Skeletal muscle satellite cell (primary cell): ENCODE measurements at regions not wholly inside any gene's neighbourhood (a gene's known extent, or its start where the extent isn't known, plus 50 kb on each side); places are given as distances from the start of the nearest gene placed in this dataset. TPM values are rescaled to one million over a fixed set of nuclear protein-coding genes. Genes with fewer than 3 reads are reported as not detected.
A peak's percentile ranks its signal among the peaks of the same experiment; 100 is the strongest.
"Not testable (repeated sequence)": the region's sequence is repeated elsewhere in the genome, so short reads cannot be mapped to it uniquely, and the experiment has no call there.

Experiments
- H3K27me3 ChIP-seq: 2 replicates; pipeline ENCODE4 v1.7.0; 2013; ENCODE audit warnings: low read length; ENCODE audit not compliant: control insufficient read depth, insufficient read depth
- H3K36me3 ChIP-seq: 2 replicates; pipeline ENCODE4 v1.7.0; 2013; ENCODE audit warnings: mild to moderate bottlenecking, control low read depth, low read length; ENCODE audit not compliant: insufficient read depth
- H3K4me1 ChIP-seq: 2 replicates; pipeline ENCODE4 v1.7.0; 2013; ENCODE audit warnings: low read length; ENCODE audit not compliant: control insufficient read depth, insufficient read depth
- H3K4me2 ChIP-seq: 2 replicates; pipeline ENCODE4 v1.7.0; 2013; ENCODE audit warnings: mild to moderate bottlenecking, low read length
- H3K4me3 ChIP-seq: 2 replicates; pipeline ENCODE4 v1.7.0; 2013; ENCODE audit warnings: low read length
- H3K9ac ChIP-seq: 2 replicates; pipeline ENCODE4 v1.7.0; 2013; ENCODE audit warnings: mild to moderate bottlenecking, low read depth, low read length, moderate library complexity
- H3K9me3 ChIP-seq: replicated peaks from 2 replicates; pipeline ENCODE4 v1.7.0; 2013; ENCODE audit warnings: mild to moderate bottlenecking, control low read depth, low read length
- small RNA-seq: library from RNA; depleted of rRNA; stranded (forward); fragments of <200 nt; gene quantifications from one replicate; pipeline ENCODE3, GENCODE V24; 2012

DNA sequence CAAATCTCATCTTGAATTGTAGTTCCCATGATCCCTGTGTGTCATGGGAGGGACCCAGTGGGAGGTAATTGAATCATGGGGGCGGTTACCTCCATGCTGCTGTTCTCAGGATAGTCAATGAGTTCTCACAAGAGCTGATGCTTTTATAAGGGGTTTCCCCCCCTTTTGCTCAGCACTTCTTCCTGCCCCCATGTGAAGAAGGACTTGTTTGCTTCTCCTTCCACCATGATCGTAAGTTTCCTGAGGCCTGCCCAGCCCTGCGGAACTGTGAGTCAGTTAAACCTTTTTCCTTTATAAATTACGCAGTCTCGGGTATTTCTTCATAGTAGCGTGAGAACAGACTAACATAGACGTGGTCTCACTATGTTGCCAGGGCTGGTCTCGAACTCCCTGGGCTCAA, 56.1 kb upstream of the EIF5 start:
- H3K36me3 ChIP-seq = no peaks in the 10 kb centered on the region
- H3K9me3 ChIP-seq = peaks cover 3% of the 10 kb centered on the region
- no peaks in the 10 kb centered on the region for H3K4me1 ChIP-seq
- H3K27me3 ChIP-seq = peaks cover 83% of the 10 kb centered on the region
- H3K4me3 ChIP-seq = no peak overlapping the region
- no peak overlapping the region for H3K9ac ChIP-seq
- H3K4me2 ChIP-seq = no peak overlapping the region

DNA sequence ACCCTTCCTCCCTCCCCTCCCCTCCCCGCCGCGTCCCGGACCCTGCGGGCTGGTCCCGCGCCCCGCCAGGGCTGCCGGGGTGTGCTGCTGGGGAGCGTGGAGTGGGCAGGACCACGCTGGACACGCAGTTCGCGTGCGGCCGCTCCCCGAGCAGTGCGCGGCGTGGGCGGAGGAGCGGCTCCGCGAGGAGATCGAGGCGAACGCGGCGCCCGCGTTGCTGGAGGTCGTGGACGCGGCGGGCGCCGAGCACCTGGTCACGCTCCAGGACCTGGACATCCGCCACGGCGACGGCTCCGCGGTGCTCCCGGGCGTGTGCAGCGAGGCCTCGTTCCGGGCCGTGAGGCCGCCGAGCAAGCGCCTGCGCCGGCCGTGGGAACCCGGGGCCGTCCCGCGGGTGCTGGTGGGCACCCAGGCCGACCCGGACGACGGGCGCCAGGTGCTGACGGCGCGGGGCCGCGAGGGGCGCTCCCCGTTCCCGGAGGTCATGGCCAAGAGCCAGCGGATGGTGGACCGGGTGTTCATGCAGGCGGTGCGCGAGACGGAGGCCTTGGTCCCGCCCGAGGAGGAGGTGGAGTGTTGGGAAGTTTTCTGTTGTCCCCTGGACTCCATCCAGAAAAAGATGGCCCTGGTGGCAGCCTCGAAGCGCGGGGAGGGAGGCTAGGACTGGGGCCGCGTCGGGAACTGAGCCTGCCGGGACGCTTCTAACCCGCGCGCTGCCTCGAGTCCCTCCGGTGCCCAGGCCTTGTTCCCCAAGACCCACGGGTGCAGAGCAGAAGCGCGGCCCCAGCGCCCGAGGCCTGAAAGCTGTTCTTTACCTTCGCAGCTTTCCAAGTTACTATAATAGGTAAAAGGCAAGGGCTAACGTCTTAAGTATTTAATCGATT, 54.7 kb upstream of the EIF5 start:
- Histone ChIP-seq H3K36me3 (no peaks in the 10 kb centered on the region), H3K9me3 (peaks cover 1% of the 10 kb centered on the region), H3K4me2 (peak overlapping the region; percentile 54), H3K9ac (no peak overlapping the region), H3K4me1 (no peaks in the 10 kb centered on the region), H3K4me3 (no peak overlapping the region), H3K27me3 (peaks cover 83% of the 10 kb centered on the region)

DNA sequence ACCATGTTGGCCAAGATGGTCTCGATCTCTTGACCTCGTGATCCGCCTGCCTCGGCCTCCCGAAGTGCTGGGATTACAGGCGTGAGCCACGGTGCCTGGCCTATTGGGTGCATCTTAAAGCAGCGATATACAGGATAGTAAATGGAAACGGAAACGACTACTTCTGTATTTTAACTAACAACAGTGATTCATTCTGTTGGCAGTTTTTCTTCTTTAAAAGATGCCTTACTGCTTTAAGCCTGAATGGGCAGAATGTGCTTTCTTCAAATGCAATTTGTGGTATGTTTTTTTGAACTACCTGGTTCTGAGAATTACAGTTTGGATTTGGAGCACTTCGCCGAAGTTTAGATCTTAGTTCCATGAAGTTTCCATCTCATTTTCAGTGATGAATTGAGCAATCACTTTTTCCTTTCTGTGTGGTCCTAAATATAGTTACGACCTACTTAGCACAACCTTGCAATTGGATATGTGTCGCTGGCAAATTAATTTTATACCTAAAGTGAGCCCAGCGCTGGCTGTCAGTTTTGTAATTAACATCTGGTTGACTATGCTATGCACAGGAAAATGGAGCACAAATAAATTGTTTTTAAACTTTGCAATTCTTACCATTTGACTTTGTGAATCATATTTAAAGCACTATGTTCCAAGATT, 53.6 kb upstream of the EIF5 start:
- no peak overlapping the region for H3K9ac ChIP-seq
- H3K36me3 ChIP-seq = no peaks in the 10 kb centered on the region
- H3K27me3 ChIP-seq = peaks cover 82% of the 10 kb centered on the region
- H3K4me3 ChIP-seq = no peak overlapping the region
- no peak overlapping the region for H3K4me2 ChIP-seq
- no peaks in the 10 kb centered on the region for H3K9me3 ChIP-seq
- H3K4me1 ChIP-seq = no peaks in the 10 kb centered on the region

DNA sequence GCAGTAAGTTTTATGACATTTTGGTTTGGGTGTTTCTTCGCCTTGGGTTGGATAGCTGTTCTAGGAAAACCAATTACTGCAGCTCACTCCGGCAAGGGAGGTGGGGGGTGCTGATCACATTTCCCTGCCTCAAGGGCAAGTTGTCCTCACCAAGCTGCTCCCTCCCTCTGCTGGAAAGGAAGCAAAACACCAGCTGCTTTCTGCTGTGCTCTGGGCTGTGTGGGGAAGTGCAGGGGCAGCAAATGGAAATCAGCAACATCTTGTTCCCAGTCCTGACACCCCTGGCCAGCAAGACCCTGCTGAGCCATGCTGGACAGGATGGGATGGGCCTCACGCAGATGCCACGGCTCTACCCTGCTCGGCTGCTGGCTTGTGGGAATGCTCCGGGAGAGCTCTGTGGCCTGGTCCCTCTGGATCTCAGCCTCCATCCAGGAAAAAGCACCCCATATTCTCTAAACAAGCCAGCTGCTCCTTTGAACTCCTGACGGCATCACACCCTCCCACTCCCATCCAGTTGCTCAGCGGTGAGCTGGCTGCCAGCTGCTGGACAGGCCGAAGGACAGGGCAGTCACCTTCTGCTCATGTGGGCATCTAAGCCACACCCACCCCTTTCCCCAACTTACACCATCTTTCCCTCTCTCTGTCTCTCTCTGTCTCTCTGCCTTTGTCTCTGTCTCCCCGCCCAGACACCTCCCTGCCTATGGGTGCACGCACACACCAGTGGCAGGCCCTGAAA, 52.4 kb upstream of the EIF5 start:
- Histone ChIP-seq H3K27me3 (peaks cover 75% of the 10 kb centered on the region), H3K9ac (no peak overlapping the region), H3K9me3 (no peaks in the 10 kb centered on the region), H3K4me2 (no peak overlapping the region), H3K4me3 (no peak overlapping the region), H3K36me3 (no peaks in the 10 kb centered on the region), H3K4me1 (no peaks in the 10 kb centered on the region)

DNA sequence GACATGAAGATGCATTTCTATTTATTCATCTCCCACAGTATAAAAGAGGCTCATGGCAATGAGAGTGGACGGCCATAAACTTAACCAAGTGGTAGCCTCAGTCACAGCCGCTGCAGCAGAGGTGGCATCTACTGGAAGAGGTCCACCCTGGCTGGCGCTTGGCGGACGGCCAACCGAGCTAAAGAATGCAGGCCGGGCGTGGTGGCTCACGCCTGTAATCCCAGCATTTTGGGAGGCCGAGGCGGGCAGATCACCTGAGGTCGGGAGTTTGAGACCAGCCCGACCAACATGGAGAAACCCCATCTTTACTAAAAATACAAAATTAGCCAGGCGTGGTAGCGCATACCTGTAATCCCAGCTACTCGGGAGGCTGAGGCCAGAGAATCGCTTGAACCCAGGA, 51.7 kb upstream of the EIF5 start:
- not testable (repeated sequence) for H3K9ac ChIP-seq, H3K4me1 ChIP-seq, H3K4me3 ChIP-seq, H3K36me3 ChIP-seq, H3K4me2 ChIP-seq, H3K9me3 ChIP-seq
- peaks cover 76% of the 10 kb centered on the region for H3K27me3 ChIP-seq

DNA sequence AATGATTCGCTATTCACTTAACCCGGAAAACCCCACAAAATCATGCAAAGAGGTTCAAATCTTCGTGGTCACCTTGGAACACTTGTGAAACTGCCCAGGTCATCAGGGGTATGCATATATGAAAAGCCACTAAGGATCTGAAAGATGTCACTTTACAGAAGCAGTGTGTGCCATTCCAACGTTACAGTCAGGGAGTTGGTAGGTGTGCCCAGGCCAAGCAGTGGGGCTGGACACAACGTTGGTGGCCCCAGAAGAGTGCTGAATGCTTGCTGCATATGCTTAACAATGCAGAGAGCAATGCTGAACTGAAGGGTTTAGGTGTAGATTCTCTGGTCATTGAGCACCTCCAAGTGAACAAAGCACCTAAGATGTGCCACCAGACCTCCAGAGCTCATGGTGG, 51.1 kb upstream of the EIF5 start:
- no peak overlapping the region for H3K9ac ChIP-seq
- H3K27me3 ChIP-seq = peaks cover 75% of the 10 kb centered on the region
- no peaks in the 10 kb centered on the region for H3K4me1 ChIP-seq
- H3K36me3 ChIP-seq = no peaks in the 10 kb centered on the region
- H3K4me2 ChIP-seq = no peak overlapping the region
- H3K9me3 ChIP-seq = no peaks in the 10 kb centered on the region
- H3K4me3 ChIP-seq = no peak overlapping the region

DNA sequence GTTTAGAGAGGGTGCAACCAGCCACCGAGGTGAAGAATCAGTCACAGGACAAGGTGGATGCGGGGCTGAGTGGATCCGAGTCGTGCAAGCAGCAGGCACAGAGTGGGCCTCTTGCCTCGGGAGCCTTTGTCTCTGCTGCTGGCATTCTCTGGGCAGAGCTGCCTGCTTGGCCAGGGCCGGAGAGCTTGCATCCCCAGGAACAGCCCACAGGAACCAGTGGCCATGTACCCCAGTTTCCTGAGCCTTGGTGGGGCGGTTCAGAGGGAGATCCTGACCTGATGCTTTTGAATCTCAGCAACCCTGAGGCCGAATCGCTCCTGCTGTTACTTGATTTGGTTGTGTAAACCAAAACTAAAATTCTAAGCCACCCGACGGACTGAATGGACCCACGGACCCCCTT, 50.1 kb upstream of the EIF5 start:
- Histone ChIP-seq H3K4me1 (no peaks in the 10 kb centered on the region), H3K36me3 (no peaks in the 10 kb centered on the region), H3K9me3 (no peaks in the 10 kb centered on the region), H3K4me2 (no peak overlapping the region), H3K27me3 (peaks cover 76% of the 10 kb centered on the region), H3K9ac (no peak overlapping the region), H3K4me3 (no peak overlapping the region)

Small RNA genes lying in the stretch of these regions (small RNA-seq; reads per million reads assigned to genes)
- not detected for gene AL161669.2
